ENCODE measurements at regions not wholly inside any gene's neighbourhood (a gene's known extent, or its start where the extent isn't known, plus 50 kb on each side); places are given as distances from the start of the nearest gene placed in this dataset.

DNA sequence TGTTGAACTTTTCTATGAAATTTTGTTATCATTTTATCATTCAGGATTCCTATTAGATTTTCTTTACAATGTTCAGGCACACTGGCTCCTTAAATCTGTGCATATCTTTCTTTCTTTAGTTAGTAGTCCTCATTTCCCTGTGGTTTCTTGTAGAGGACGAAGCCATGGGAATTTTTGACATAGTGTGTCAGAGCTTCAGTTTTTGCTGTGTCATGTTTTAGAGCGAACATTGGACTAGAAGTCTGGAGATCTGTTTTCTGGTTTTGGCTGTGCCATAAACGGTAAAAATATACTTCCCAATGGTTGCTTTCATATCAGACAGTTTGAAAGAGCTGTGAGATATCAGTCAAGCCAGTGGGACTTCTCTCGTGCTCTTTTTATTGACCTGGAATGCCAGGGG is 105.2 kb downstream of the CHCHD4 start:
- H3K4me2 ChIP-seq (ENCODE audit: low read length), result no peak overlapping the region
- H2AFZ ChIP-seq (ENCODE audit: low read depth, low read length), result no peak overlapping the region

DNA sequence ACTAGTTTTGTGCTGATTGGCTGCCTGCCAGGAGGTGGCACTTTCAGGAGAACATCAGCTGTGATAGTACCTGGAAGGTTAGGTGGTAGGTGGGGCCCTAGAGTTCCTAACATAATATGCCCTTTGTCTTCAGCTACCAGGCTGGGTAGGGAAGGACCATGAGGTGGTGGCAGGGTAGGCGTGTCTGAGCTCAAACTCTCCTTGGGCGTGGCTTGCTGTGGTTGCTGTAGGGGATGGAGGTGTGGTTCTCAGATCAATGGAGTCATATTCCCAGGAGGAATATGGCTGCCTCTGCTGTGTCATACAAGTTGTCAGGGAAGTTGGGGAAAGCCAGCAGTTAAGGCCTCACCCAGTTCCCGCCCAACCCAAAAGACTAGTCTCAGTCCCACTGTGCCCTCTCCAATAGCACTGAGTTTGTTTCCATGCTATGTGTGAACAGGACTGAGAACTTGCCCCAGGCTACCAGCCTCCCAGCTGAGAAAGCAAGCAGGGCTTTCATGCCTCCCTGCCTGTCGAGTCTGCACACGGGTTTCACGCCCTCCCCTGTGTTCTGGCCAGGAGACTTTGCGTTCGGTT is 107.7 kb downstream of the CHCHD4 start:
- H3K36me3 ChIP-seq (replicated peaks; ENCODE audit: low read depth, low read length), result no peaks in the 10 kb centered on the region
- no peak overlapping the region for H3K4me2 ChIP-seq (ENCODE audit: low read length)
- H4K20me1 ChIP-seq (ENCODE audit: insufficient read depth, low read length), result no peaks in the 10 kb centered on the region
- TF ChIP-seq, protein P1, sequence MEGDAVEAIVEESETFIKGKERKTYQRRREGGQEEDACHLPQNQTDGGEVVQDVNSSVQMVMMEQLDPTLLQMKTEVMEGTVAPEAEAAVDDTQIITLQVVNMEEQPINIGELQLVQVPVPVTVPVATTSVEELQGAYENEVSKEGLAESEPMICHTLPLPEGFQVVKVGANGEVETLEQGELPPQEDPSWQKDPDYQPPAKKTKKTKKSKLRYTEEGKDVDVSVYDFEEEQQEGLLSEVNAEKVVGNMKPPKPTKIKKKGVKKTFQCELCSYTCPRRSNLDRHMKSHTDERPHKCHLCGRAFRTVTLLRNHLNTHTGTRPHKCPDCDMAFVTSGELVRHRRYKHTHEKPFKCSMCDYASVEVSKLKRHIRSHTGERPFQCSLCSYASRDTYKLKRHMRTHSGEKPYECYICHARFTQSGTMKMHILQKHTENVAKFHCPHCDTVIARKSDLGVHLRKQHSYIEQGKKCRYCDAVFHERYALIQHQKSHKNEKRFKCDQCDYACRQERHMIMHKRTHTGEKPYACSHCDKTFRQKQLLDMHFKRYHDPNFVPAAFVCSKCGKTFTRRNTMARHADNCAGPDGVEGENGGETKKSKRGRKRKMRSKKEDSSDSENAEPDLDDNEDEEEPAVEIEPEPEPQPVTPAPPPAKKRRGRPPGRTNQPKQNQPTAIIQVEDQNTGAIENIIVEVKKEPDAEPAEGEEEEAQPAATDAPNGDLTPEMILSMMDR (IDR thresholded peaks at IDR 0.05; ENCODE audit: low read depth, low read length), result no peak
- no peak for TF ChIP-seq EZH2phosphoT487 (IDR thresholded peaks at IDR 0.05; ENCODE audit: low read depth)
- no peaks in the 10 kb centered on the region; the same call in 1 of the 2 replicates for H3K9me3 ChIP-seq (ENCODE audit: insufficient read depth, low read length)
- H3K4me1 ChIP-seq (ENCODE audit: low read length), result no peaks in the 10 kb centered on the region
- no peaks in the 10 kb centered on the region for H3K27me3 ChIP-seq (ENCODE audit: low read depth, low read length)
- H2AFZ ChIP-seq (ENCODE audit: low read depth, low read length), result no peak overlapping the region
- no peak overlapping the region for H3K27ac ChIP-seq (ENCODE audit: low read length)
- H3K4me3 ChIP-seq (ENCODE audit: low read length), result no peak overlapping the region
- H3K79me2 ChIP-seq (ENCODE audit: low read length), result no peaks in the 10 kb centered on the region
- H3K9ac ChIP-seq (ENCODE audit: low read length), result no peak overlapping the region

More for the DNA sequence above, 105.2 kb downstream of the CHCHD4 start:
- H3K9me3 ChIP-seq (ENCODE audit: insufficient read depth, low read length), result peaks cover 12% of the 10 kb centered on the region
- no peak overlapping the region for H3K9ac ChIP-seq (ENCODE audit: low read length)
- no peaks in the 10 kb centered on the region for H3K79me2 ChIP-seq (ENCODE audit: low read length)
- no peaks in the 10 kb centered on the region for H3K27me3 ChIP-seq (ENCODE audit: low read depth, low read length)
- H3K27ac ChIP-seq (ENCODE audit: low read length), result no peak overlapping the region
- TF ChIP-seq, protein P1 (IDR thresholded peaks at IDR 0.05; ENCODE audit: low read depth, low read length), result no peak
- no peak for TF ChIP-seq EZH2phosphoT487 (IDR thresholded peaks at IDR 0.05; ENCODE audit: low read depth)
- no peak overlapping the region for H3K4me3 ChIP-seq (ENCODE audit: low read length)
- no peaks in the 10 kb centered on the region for H4K20me1 ChIP-seq (ENCODE audit: insufficient read depth, low read length)
- no peaks in the 10 kb centered on the region for H3K4me1 ChIP-seq (ENCODE audit: low read length)
- no peaks in the 10 kb centered on the region for H3K36me3 ChIP-seq (replicated peaks; ENCODE audit: low read depth, low read length)

DNA sequence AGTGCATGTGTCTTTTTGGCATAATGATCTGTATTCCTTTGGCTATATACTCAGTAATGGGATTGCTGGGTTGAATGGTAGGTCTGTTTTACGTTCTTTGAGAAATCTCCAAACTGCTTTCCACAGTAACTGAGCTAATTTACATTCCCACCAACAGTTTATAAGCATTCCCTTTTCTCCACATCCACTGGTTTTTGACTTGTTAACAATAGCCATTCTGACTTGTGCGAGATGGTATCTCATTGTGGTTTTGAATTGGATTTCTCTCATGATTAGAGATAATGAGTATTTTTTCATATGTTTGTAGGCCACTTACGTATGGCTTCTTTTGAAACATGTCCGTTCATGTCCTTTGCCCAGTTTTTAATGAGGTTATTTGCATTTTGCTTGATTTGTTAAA is 117.7 kb downstream of the CHCHD4 start:
- no peaks in the 10 kb centered on the region for H3K4me1 ChIP-seq (ENCODE audit: low read length)
- no peak for TF ChIP-seq EZH2phosphoT487 (IDR thresholded peaks at IDR 0.05; ENCODE audit: low read depth)
- TF ChIP-seq, protein P1 (IDR thresholded peaks at IDR 0.05; ENCODE audit: low read depth, low read length), result no peak
- no peak overlapping the region for H3K4me2 ChIP-seq (ENCODE audit: low read length)
- no peak overlapping the region for H2AFZ ChIP-seq (ENCODE audit: low read depth, low read length)
- no peaks in the 10 kb centered on the region for H4K20me1 ChIP-seq (ENCODE audit: insufficient read depth, low read length)
- no peak overlapping the region for H3K27ac ChIP-seq (ENCODE audit: low read length)
- no peaks in the 10 kb centered on the region for H3K9me3 ChIP-seq (ENCODE audit: insufficient read depth, low read length)
- H3K79me2 ChIP-seq (ENCODE audit: low read length), result no peaks in the 10 kb centered on the region
- H3K27me3 ChIP-seq (ENCODE audit: low read depth, low read length), result no peaks in the 10 kb centered on the region
- H3K9ac ChIP-seq (ENCODE audit: low read length), result no peak overlapping the region
- H3K4me3 ChIP-seq (ENCODE audit: low read length), result no peak overlapping the region
- H3K36me3 ChIP-seq (replicated peaks; ENCODE audit: low read depth, low read length), result no peaks in the 10 kb centered on the region

DNA sequence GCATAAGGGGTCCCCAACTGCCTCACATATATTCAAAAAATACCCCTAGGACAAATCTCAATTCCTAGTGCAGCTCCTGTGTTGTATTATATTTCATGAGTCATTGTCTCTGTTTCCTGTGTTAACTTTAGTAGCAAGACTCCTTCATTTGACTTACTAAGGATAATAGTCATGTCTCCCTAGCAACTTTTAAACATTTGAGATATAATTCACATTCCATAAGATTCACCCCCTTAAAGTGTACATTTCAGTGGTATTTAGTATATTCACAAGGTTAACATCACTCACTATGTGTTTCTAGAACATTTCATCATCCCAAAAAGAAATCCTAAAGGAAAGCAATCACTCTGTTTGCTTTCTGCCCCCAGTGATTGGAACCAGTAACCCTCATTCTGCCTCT is 121.3 kb upstream of the WNT7A start:
- Histone ChIP-seq H2AFZ (ENCODE audit: low read depth, low read length) (no peak overlapping the region), H3K79me2 (ENCODE audit: low read length) (no peaks in the 10 kb centered on the region), H3K27ac (ENCODE audit: low read length) (no peak overlapping the region), H3K9me3 (ENCODE audit: insufficient read depth, low read length) (no peaks in the 10 kb centered on the region), H4K20me1 (ENCODE audit: insufficient read depth, low read length) (no peaks in the 10 kb centered on the region), H3K9ac (ENCODE audit: low read length) (no peak overlapping the region), H3K4me3 (ENCODE audit: low read length) (no peak overlapping the region), H3K36me3 (replicated peaks; ENCODE audit: low read depth, low read length) (no peaks in the 10 kb centered on the region), H3K27me3 (ENCODE audit: low read depth, low read length) (no peaks in the 10 kb centered on the region), H3K4me2 (ENCODE audit: low read length) (no peak overlapping the region), H3K4me1 (ENCODE audit: low read length) (no peaks in the 10 kb centered on the region)
- no peak for TF ChIP-seq EZH2phosphoT487 (IDR thresholded peaks at IDR 0.05; ENCODE audit: low read depth)
- TF ChIP-seq, protein P1 (IDR thresholded peaks at IDR 0.05; ENCODE audit: low read depth, low read length), result no peak
